ENCODE measurements at regions not wholly inside any gene's neighbourhood (a gene's known extent, or its start where the extent isn't known, plus 50 kb on each side); places are given as distances from the start of the nearest gene placed in this dataset.

DNA sequence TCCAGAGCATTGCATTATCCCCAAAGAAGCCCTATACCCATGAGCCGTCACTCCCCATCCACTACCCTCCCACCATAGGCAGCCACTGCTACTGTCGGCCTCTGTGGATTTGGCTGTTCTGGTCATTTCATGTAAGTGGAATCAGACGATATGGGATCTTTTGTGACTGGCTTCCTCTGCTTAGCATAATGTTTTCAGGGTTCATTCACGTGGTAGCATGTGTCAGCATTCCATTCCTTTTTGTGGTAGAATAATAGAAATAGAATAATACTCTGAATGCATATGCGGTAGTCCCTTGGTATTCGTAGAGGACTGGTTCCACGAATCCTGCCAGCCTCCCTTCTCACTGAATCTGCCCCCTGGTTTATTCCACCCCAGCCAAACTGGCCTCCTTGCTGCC lies 402.6 kb upstream of the SULF2 start:
- no peaks in the 10 kb centered on the region for H3K9me3 ChIP-seq
- no peak for DNase-seq
- intact Hi-C loops (cut with DNase I): loop anchor here (10.0 kb wide), 1 partner anchor 403 kb away; the partner anchor contains the start of gene SULF2
- H3K36me3 ChIP-seq: no peaks in the 10 kb centered on the region
- H3K27me3 ChIP-seq: no peaks in the 10 kb centered on the region
- H3K4me3 ChIP-seq: no peak overlapping the region
- peaks cover 14 to 65% (median 29%) of the 10 kb centered on the region in 3 donors for H3K4me1 ChIP-seq
- peak overlapping the region in 1 of 4 donors; percentile 43 for H3K27ac ChIP-seq
- TF ChIP-seq, protein P1, sequence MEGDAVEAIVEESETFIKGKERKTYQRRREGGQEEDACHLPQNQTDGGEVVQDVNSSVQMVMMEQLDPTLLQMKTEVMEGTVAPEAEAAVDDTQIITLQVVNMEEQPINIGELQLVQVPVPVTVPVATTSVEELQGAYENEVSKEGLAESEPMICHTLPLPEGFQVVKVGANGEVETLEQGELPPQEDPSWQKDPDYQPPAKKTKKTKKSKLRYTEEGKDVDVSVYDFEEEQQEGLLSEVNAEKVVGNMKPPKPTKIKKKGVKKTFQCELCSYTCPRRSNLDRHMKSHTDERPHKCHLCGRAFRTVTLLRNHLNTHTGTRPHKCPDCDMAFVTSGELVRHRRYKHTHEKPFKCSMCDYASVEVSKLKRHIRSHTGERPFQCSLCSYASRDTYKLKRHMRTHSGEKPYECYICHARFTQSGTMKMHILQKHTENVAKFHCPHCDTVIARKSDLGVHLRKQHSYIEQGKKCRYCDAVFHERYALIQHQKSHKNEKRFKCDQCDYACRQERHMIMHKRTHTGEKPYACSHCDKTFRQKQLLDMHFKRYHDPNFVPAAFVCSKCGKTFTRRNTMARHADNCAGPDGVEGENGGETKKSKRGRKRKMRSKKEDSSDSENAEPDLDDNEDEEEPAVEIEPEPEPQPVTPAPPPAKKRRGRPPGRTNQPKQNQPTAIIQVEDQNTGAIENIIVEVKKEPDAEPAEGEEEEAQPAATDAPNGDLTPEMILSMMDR (IDR thresholded peaks at IDR 0.05): no peak
- TF ChIP-seq POLR2A (IDR thresholded peaks at IDR 0.05): no peak
- WGBS, 2 donors: 82 to 87% methylated on average over 7 of the region's 7 CpGs

DNA sequence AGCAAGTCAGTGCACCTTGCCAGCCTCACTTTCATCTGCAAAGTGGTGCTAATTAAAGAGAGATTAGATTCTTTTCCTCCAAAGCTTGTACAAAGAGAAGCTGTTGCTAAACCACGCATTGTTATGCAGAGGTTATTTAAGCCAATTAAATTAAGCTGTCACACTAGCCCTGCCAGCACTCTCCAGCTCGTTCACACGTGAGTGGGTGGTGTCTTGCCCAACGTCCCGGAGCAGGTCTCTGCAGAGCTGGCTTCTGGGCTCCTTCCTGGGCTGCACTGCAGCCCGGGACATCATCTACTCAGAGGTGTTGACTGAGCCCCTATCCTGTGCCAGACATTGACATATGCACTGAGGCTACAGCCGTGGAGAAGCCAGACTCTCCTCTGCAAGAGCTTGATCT lies 401.6 kb upstream of the SULF2 start:
- H3K27ac ChIP-seq: peak overlapping the region in 2 of 4 donors; percentile 43 to 50
- TF ChIP-seq, protein P1 (IDR thresholded peaks at IDR 0.05): no peak
- no peak for TF ChIP-seq POLR2A (IDR thresholded peaks at IDR 0.05)
- 15 to 37% methylated on average over 6 to 7 of the region's 7 CpGs for WGBS, 2 donors

DNA sequence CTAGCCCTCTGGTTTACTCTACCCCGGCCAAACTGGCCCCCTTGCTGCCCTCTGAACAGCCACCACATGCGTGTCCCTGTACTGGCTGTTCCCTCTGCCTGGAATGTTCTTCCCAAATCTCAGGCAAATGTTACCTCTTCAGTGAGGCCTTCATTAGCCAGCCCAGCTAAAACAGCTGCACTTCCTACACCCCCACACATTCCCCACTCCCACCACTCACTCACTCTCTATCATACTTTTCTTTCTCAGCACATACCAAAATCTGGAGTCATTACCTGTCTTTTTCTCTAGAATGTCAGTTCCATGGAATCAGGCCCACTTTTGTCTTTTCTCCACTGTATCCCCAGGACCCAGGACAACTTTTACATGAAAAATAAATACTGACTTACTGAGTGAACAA lies 401.2 kb upstream of the SULF2 start:
- H3K9me3 ChIP-seq: no peaks in the 10 kb centered on the region
- intact Hi-C loops (cut with DNase I): loop anchor here (10.0 kb wide), 1 partner anchor 402 kb away; the partner anchor contains the start of gene SULF2
- no peak for DNase-seq
- WGBS, 2 donors: 76 to 88% methylated on average over 2 of the region's 2 CpGs
- no peak overlapping the region for H3K4me3 ChIP-seq
- no peaks in the 10 kb centered on the region for H3K36me3 ChIP-seq
- H3K4me1 ChIP-seq: peaks cover 13 to 53% (median 27%) of the 10 kb centered on the region in 3 donors
- H3K27me3 ChIP-seq: no peaks in the 10 kb centered on the region
- TF ChIP-seq, protein P1 (IDR thresholded peaks at IDR 0.05): no peak
- no peak for TF ChIP-seq POLR2A (IDR thresholded peaks at IDR 0.05)
- peak overlapping the region in 2 of 4 donors; percentile 27 to 50 for H3K27ac ChIP-seq

More for the DNA sequence above, 401.6 kb upstream of the SULF2 start:
- intact Hi-C loops (cut with DNase I): loop anchor here (10.0 kb wide), 1 partner anchor 402 kb away; the partner anchor contains the start of gene SULF2
- Histone ChIP-seq H3K36me3 (no peaks in the 10 kb centered on the region), H3K4me1 (peaks cover 14 to 56% (median 29%) of the 10 kb centered on the region in 3 donors), H3K4me3 (no peak overlapping the region), H3K9me3 (no peaks in the 10 kb centered on the region), H3K27me3 (no peaks in the 10 kb centered on the region)
- DNase-seq: no peak

DNA sequence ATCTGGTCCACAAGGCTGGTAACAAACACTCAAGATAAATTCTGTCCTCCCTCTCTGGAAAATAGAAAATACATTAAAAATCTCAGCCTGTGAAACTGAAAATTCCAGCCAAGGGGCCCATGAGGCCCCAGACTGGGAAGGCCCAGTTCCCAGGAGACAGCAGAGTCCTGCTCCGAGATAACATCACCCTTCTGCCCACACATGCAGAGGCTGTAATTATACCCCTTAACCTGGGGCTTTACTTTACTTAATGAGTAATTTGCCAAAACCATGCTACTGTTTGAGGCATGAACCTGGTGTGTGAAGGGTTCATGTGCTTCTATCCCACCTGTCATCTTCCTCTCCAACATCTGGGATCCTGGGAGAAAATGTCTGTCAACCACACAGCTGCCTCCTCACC lies 398.9 kb upstream of the SULF2 start:
- no peaks in the 10 kb centered on the region for H3K9me3 ChIP-seq
- no peak overlapping the region for H3K27ac ChIP-seq
- DNase-seq: no peak
- no peaks in the 10 kb centered on the region for H3K36me3 ChIP-seq
- no peaks in the 10 kb centered on the region for H3K27me3 ChIP-seq
- intact Hi-C loops (cut with DNase I): loop anchor here (10.0 kb wide), 1 partner anchor 399 kb away; the partner anchor contains the start of gene SULF2
- peaks cover 0 to 50% (median 15%) of the 10 kb centered on the region in 3 donors for H3K4me1 ChIP-seq
- H3K4me3 ChIP-seq: no peak overlapping the region
- TF ChIP-seq, protein P1 (IDR thresholded peaks at IDR 0.05): no peak
- TF ChIP-seq POLR2A (IDR thresholded peaks at IDR 0.05): no peak
- WGBS, 2 donors: 79 to 100% methylated on average over 1 of the region's 1 CpG

DNA sequence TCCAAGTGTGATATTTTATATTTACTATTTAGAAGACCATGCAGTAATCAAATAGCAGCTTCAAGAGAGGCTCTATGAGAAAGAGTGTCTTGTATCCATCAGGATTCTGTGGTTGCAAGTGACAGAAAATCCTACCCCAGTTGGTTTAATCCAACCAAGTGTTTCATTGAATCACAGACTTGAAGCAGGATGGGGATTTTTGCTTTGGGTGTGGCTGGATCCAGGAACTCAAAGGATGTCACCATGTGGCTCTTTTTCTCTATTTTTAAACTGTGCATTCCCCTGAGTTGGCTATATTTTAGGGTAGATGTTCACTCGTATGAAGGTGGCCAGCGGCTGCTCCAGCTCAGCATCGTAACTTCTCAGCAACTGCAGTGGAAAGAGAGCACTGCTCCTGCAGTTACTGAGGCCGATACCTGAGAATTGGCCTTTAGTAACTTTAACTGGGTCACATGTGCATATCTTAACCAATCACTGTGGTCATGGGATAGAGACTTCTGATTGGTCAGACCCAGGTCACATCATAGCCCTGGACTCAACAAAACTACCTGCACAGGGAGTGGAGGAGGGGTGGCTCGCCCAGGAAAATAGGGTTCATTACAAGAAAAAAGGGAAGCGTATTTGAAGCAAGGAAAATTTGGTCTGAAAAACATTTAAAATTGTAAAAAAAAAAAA lies 396.1 kb upstream of the SULF2 start:
- TF ChIP-seq, protein P1 (IDR thresholded peaks at IDR 0.05): no peak
- no peak for TF ChIP-seq POLR2A (IDR thresholded peaks at IDR 0.05)
- Histone ChIP-seq H3K4me1 (peaks cover 0 to 27% (median 6%) of the 10 kb centered on the region in 3 donors), H3K4me3 (no peak overlapping the region), H3K36me3 (no peaks in the 10 kb centered on the region), H3K27ac (no peak overlapping the region), H3K27me3 (no peaks in the 10 kb centered on the region), H3K9me3 (no peaks in the 10 kb centered on the region)
- intact Hi-C loops (cut with DNase I): loop anchor here (10.0 kb wide), 1 partner anchor 397 kb away; the partner anchor contains the start of gene SULF2
- no peak for DNase-seq
- 70 to 76% methylated on average over 6 of the region's 6 CpGs for WGBS, 2 donors

All from esophagus squamous epithelium (tissue), 5 donors.